DMS53 treated with DMSO at 0.1 percent for 48 hours (cell line): ENCODE measurements at regions not wholly inside any gene's neighbourhood (a gene's known extent, or its start where the extent isn't known, plus 50 kb on each side); places are given as distances from the start of the nearest gene placed in this dataset.

ENCODE experiments used
- DNase-seq: peaks from one replicate; lab custom pipeline; 2025; ENCODE audit not compliant: unreplicated experiment; lab: John Stamatoyannopoulos, UW

DNA sequence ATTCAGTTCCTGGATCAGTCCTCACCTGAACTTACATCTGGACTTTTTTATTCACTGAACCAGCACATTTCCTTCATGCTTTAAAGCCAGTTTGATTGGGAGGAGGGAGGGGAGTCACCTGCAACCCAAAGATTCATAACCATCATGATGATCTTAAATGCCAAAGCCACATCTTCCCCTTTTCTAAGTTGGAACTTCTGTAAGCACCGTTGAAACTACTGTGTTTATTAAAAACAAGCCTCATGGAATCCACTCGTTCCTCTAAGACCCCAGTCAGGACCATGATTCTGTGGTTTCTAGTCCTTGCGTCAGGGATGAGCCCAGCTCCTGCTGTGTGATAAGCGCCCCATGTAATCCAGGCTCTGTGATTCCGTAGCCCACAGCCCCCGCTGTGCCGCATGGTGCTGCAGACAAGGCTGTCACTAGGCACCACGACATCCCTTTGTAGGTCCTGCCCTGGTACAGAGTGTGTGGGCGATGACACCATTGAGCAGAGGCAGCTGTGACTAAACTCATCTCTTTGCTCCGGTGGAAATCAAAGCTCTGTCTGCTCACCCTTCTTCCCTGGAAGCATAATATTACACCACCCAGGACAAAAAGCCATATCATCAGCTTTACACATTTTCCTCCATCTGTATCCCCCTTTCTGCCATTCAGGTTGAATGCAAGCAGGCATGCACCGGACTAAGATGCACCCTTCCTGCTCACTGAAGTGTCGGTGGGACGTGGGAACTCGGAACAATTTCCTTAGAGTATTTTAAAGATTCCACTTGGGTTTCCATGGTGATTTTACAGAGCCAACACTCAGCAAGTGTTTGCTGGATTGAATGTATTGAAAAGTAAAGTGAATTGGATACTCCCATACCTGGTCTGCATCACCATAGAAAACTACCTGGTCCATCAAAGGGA is 132.0 kb upstream of the FSTL4 start:
- DNase-seq = no peak

DNA sequence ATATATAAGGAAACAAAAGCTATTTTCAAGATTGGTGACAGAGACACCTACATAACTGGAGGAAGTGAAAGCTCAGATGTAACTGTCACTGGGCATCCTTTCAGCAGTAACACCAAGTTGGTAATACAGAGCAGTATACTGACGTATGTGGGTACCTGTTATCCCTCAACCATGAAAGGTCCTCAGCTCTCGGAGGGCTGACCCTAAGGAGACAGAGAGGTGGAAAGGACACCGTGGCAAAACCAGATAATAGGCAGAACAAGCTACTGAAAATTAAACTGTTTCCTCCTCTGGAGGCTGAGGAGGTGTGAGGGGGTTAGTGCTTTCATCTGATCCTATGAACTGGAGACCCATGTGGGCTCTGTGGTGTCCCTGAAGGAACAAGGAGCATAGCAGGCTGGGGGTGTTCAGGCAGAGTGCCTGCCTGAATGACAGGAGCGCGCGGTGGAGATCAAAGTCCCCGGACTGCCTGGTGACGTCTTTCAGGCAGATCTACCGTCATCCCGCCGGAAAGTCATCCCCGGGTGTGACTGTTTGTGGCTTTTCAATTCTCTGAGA is 130.2 kb upstream of the FSTL4 start:
- peak; percentile 36 for DNase-seq

GRCh38 chr5:133741818-133742355 is 129.5 kb upstream of the FSTL4 start:
- DNase-seq = no peak

- DNase-seq = no peak
These were observed 129.1 kb upstream of the FSTL4 start for GRCh38 chr5:133741396-133741795.

- DNase-seq = no peak
These were observed 126.9 kb upstream of the FSTL4 start for GRCh38 chr5:133739181-133739780.

DNA sequence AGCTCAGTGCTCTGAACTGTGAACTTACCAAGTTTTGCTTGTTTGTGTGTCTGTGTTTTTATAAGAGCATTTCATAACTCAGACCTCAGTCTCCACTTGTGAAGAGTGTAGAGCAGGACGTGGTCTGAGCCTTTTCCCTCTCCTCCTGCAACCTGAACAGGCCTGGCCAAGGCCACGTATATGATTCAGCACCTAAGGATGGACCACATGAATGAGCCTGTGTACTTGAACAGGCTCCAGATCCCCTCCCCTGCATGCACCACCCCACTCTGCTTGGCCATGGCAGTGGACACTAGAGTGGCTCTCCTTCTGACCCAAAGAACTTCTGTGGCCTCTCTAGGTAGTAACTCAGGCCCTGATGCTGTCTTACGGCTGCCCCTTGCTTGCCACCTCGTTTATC is 125.9 kb upstream of the FSTL4 start:
- DNase-seq = no peak

DNA sequence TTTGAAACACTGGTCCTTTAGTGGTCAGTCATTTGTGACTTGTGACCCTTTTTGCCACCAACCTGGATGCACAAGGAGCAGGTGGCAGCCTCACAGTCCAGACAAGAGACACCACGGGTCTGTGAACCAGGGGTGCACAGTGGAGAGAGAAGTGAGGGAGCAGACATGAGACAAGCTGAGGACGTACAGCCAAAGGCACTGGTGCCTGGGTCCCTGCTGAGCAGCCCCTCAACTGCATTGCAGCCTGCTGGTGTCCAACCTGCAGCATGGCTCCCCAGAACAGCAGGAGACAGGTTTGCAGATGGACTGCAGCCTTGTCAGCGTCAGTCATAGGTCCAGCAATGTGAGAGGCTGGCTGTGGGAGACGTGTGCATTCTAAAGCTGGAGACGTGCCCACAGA is 124.2 kb upstream of the FSTL4 start:
- DNase-seq = no peak

DNA sequence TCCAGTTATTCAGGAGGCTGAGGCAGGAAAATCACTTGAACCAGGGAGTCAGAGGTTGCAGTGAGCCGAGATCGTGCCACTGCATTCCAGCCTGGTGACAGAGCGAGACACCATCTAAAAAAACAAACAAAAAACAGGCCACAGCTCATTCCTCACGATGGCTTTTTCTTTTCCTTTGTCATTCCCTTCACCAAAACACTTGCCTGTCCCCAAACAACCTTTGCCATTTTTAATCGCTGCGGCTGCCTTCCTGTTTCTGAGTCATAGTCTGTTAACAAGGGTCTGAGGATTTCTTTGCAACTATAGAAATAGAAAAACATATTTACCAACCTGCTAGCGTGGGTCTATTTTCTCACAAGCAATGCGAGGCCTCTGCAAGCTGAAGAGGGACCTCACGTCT is 123.0 kb upstream of the FSTL4 start:
- peak; percentile 55 for DNase-seq

GRCh38 chr5:133734916-133735315 is 122.6 kb upstream of the FSTL4 start:
- DNase-seq = no peak

DNA sequence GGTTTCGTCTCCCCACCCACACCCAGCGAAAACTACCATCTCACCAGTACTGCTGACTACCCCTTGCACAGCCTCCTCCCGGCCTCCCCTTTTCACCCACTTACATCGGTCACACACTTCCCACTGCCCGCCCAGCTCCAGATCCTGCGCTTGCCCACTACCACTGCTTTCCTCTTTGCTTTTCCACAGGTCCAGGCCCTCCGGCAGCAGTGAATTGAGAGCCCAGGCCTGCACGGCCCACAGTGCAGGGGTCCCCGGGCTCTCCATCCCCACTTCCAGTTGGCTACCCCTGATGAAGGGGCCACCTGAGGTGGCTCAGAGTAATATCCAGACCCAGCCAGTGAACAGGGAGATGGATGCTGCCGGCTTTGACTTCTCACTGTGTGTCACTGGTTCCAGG is 120.2 kb upstream of the FSTL4 start:
- DNase-seq = no peak

DNA sequence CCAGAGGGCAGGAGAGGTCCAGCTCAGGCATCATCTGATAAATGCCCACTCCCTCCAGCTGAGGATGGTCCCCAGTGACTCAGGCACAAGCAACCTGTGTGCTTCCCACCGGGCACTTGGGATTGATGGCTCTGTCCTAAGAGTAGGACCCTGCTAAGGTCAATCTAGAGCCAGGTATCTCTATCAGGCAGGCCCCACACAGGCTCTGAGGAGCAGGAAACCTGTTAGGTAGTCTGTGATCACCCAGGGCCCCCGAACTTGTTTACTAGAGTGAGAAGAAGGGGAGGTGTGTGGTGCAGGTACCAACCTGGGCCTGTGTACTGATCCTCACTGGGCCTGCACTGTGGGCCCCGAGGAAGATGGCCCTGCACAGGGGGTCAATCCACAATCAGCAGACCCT is 119.6 kb upstream of the FSTL4 start:
- DNase-seq = no peak

- no peak for DNase-seq
These were observed 118.5 kb upstream of the FSTL4 start for GRCh38 chr5:133730866-133731265.

DNA sequence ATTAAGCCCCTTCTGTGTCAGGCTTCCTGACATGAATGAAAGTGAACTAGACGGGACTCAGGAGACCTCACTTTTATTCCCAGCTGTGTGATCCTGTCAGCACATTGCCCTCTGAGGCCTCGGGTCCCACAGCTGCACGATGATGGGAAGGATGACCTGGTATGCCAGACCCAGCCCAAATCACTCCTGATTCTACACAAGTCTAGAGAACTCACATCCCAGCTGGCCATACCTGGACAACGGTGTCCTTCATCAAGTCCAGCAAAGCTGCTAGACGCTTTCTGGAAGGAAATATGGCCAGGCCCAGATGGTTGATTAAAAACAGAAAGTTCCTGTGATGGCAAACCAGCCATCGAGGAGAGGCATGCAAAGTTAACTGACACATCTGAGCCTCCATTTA is 118.0 kb upstream of the FSTL4 start:
- no peak for DNase-seq

- no peak for DNase-seq
These were observed 117.5 kb upstream of the FSTL4 start for GRCh38 chr5:133729800-133730199.

GRCh38 chr5:133728475-133728874 is 116.1 kb upstream of the FSTL4 start:
- DNase-seq = peak; percentile 11

GRCh38 chr5:133727636-133728035 is 115.3 kb upstream of the FSTL4 start:
- DNase-seq = no peak

- no peak for DNase-seq
These were observed 111.5 kb upstream of the FSTL4 start for GRCh38 chr5:133723651-133724366.

- DNase-seq = no peak
These were observed 110.8 kb upstream of the FSTL4 start for GRCh38 chr5:133723126-133723525.

- no peak for DNase-seq
These were observed 109.0 kb upstream of the FSTL4 start for GRCh38 chr5:133721365-133721764.

GRCh38 chr5:133718457-133718856 is 106.1 kb upstream of the FSTL4 start:
- DNase-seq = no peak

DNA sequence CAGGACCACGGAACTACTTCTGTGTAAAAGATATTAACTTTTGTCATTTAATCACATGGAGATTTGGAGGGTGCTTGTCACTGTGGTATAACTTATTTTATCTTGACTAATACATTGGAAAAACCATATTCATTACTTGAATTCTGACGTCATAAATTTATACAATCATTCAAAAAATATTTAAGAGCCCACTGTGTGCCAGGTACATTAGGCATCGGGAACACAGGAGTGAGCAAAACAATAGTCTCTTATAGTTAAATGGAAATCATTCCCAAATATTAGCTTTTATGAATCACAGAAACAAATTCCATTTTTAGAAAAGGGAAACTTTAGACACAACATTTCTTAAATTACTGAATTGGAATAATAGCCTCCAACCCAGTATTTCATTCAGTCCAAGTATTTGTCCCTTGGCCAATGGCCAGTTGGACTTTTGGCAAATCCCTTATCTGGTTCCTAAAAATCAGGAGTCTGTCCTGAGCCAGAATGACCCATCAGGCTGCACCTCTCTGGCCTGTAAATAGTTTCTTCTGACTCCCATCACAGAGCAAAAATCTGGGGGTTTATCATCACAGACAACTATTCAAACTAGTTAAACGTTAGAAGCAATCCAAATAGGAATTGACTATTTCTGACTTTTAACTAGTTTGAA is 104.3 kb upstream of the FSTL4 start:
- DNase-seq = no peak
